ENCODE measurements at regions not wholly inside any gene's neighbourhood (a gene's known extent, or its start where the extent isn't known, plus 50 kb on each side); places are given as distances from the start of the nearest gene placed in this dataset.

- Histone ChIP-seq H3K9ac (ENCODE audit: low read length) (no peak overlapping the region), H3K4me3 (ENCODE audit: low read length) (no peak overlapping the region), H3K4me2 (ENCODE audit: low read length) (no peak overlapping the region), H3K27me3 (ENCODE audit: low read length) (no peaks in the 10 kb centered on the region), H3K27ac (ENCODE audit: low read length) (no peak overlapping the region), H3K9me3 (ENCODE audit: low read length) (no peaks in the 10 kb centered on the region), H3K36me3 (ENCODE audit: low read depth, low read length) (no peaks in the 10 kb centered on the region), H3F3A (ENCODE audit: low read length, unreplicated experiment) (no peaks in the 10 kb centered on the region), H2AFZ (ENCODE audit: low read length) (no peak overlapping the region), H3K4me1 (ENCODE audit: insufficient read depth, low read length) (no peaks in the 10 kb centered on the region), H3K9me2 (replicated peaks; ENCODE audit: low read length) (no peaks in the 10 kb centered on the region), H4K20me1 (ENCODE audit: low read length) (no peaks in the 10 kb centered on the region), H3K79me2 (ENCODE audit: low read length) (no peaks in the 10 kb centered on the region)
- TF ChIP-seq CTCF (conservative IDR thresholded peaks at IDR 0.05; ENCODE audit: low read depth, low read length), result no peak
- no peak for TF ChIP-seq EZH2phosphoT487 (IDR thresholded peaks at IDR 0.05; ENCODE audit: borderline replicate concordance, low read length)
- TF ChIP-seq EZH2 (IDR thresholded peaks at IDR 0.05; ENCODE audit: low read length, unreplicated experiment), result no peak
- DNase-seq (no peak), ATAC-seq (no peak)
- CTCF ChIA-PET, result no interaction called here
- intact Hi-C loops (cut with micrococcal nuclease), result no loop called here
- POLR2A ChIA-PET (ENCODE audit: unreplicated experiment), result no interaction called here
- no TSS peak for BruUV-seq (replicated peaks)
Observed at GRCh38 chr2:228627510-228627909, 446.0 kb upstream of the SPHKAP start.

GRCh38 chr2:228625481-228625880 lies 444.0 kb upstream of the SPHKAP start:
- no peaks in the 10 kb centered on the region for H3F3A ChIP-seq (ENCODE audit: low read length, unreplicated experiment)
- ATAC-seq (no peak), DNase-seq (no peak)
- H2AFZ ChIP-seq (ENCODE audit: low read length), result no peak overlapping the region
- TF ChIP-seq EZH2phosphoT487 (IDR thresholded peaks at IDR 0.05; ENCODE audit: borderline replicate concordance, low read length) (no peak), EZH2 (IDR thresholded peaks at IDR 0.05; ENCODE audit: low read length, unreplicated experiment) (no peak), CTCF (conservative IDR thresholded peaks at IDR 0.05; ENCODE audit: low read depth, low read length) (no peak)
- no TSS peak for BruUV-seq (replicated peaks)
- no peak overlapping the region for H3K27ac ChIP-seq (ENCODE audit: low read length)
- H3K27me3 ChIP-seq (ENCODE audit: low read length), result no peaks in the 10 kb centered on the region
- ChIA-PET CTCF (no interaction called here), POLR2A (ENCODE audit: unreplicated experiment) (no interaction called here)
- H3K79me2 ChIP-seq (ENCODE audit: low read length), result no peaks in the 10 kb centered on the region
- no peaks in the 10 kb centered on the region for H3K36me3 ChIP-seq (ENCODE audit: low read depth, low read length)
- H3K9ac ChIP-seq (ENCODE audit: low read length), result no peak overlapping the region
- H3K4me1 ChIP-seq (ENCODE audit: insufficient read depth, low read length), result no peaks in the 10 kb centered on the region
- H3K9me2 ChIP-seq (replicated peaks; ENCODE audit: low read length), result no peaks in the 10 kb centered on the region
- intact Hi-C loops (cut with micrococcal nuclease), result no loop called here
- no peak overlapping the region for H3K4me3 ChIP-seq (ENCODE audit: low read length)
- no peak overlapping the region for H3K4me2 ChIP-seq (ENCODE audit: low read length)
- no peaks in the 10 kb centered on the region for H4K20me1 ChIP-seq (ENCODE audit: low read length)
- H3K9me3 ChIP-seq (ENCODE audit: low read length), result no peaks in the 10 kb centered on the region

- Histone ChIP-seq H3K27ac (ENCODE audit: low read length) (no peak overlapping the region), H3K4me1 (ENCODE audit: insufficient read depth, low read length) (no peaks in the 10 kb centered on the region), H4K20me1 (ENCODE audit: low read length) (no peaks in the 10 kb centered on the region), H3K9me3 (ENCODE audit: low read length) (no peaks in the 10 kb centered on the region), H3K27me3 (ENCODE audit: low read length) (no peaks in the 10 kb centered on the region), H3K9ac (ENCODE audit: low read length) (no peak overlapping the region), H3K36me3 (ENCODE audit: low read depth, low read length) (no peaks in the 10 kb centered on the region), H3K9me2 (replicated peaks; ENCODE audit: low read length) (no peaks in the 10 kb centered on the region), H3F3A (ENCODE audit: low read length, unreplicated experiment) (no peaks in the 10 kb centered on the region), H3K4me3 (ENCODE audit: low read length) (no peak overlapping the region), H3K79me2 (ENCODE audit: low read length) (no peaks in the 10 kb centered on the region), H2AFZ (ENCODE audit: low read length) (no peak overlapping the region), H3K4me2 (ENCODE audit: low read length) (no peak overlapping the region)
- DNase-seq (no peak), ATAC-seq (no peak)
- TF ChIP-seq EZH2 (IDR thresholded peaks at IDR 0.05; ENCODE audit: low read length, unreplicated experiment), result no peak
- TF ChIP-seq EZH2phosphoT487 (IDR thresholded peaks at IDR 0.05; ENCODE audit: borderline replicate concordance, low read length), result no peak
- TF ChIP-seq CTCF (conservative IDR thresholded peaks at IDR 0.05; ENCODE audit: low read depth, low read length), result no peak
- BruUV-seq (replicated peaks), result no TSS peak
- ChIA-PET POLR2A (ENCODE audit: unreplicated experiment) (no interaction called here), CTCF (no interaction called here)
- intact Hi-C loops (cut with micrococcal nuclease), result no loop called here
Observed at GRCh38 chr2:228624733-228625132, 443.2 kb upstream of the SPHKAP start.
